GM23338 (cell line): ENCODE measurements at regions not wholly inside any gene's neighbourhood (a gene's known extent, or its start where the extent isn't known, plus 50 kb on each side); places are given as distances from the start of the nearest gene placed in this dataset.

Experiments
- CREB1 ChIP-seq: fragments of 250-450 bp; sonication (Bioruptor Pico); IDR thresholded peaks from 2 replicates; pipeline ENCODE4 v1.5.0; 2020; ENCODE audit warnings: low read depth, mild to moderate bottlenecking, moderate library complexity
- EZH2 ChIP-seq: fragments of 200-600 bp; sonication (generic); IDR thresholded peaks from one replicate; pipeline ENCODE4 v1.8.0; 2017; ENCODE audit warnings: antibody characterized with exemption, mild to moderate bottlenecking, low read depth; ENCODE audit not compliant: unreplicated experiment
- EZH2phosphoT487 ChIP-seq: fragments of 200-600 bp; sonication (generic); IDR thresholded peaks from one replicate; pipeline ENCODE4 v1.8.1; 2018; ENCODE audit warnings: antibody characterized with exemption; ENCODE audit not compliant: unreplicated experiment
- JUNB ChIP-seq: IDR thresholded peaks from one replicate; pipeline ENCODE4 v1.6.1; 2016; ENCODE audit warnings: antibody characterized with exemption; ENCODE audit not compliant: unreplicated experiment
- NANOG ChIP-seq: IDR thresholded peaks from 2 replicates; pipeline ENCODE4 v1.6.1; 2016; ENCODE audit warnings: antibody characterized with exemption, borderline replicate concordance
- POLR2AphosphoS5 ChIP-seq: IDR thresholded peaks from 2 replicates; pipeline ENCODE4 v1.6.1; 2016; ENCODE audit warnings: antibody characterized with exemption, low read depth
- REST ChIP-seq: IDR thresholded peaks from one replicate; pipeline ENCODE4 v1.6.1; 2018; ENCODE audit warnings: antibody characterized with exemption; ENCODE audit not compliant: unreplicated experiment
- STAT1 ChIP-seq: IDR thresholded peaks from one replicate; pipeline ENCODE4 v1.6.1; 2016; ENCODE audit warnings: antibody characterized with exemption; ENCODE audit not compliant: unreplicated experiment
- ZNF114 ChIP-seq: fragments of 250-450 bp; sonication (Bioruptor Pico); IDR thresholded peaks from 2 replicates; pipeline ENCODE4 v1.5.0; 2020; ENCODE audit warnings: mild to moderate bottlenecking, moderate library complexity
- ZNF331 ChIP-seq: fragments of 250-450 bp; sonication (Bioruptor Pico); IDR thresholded peaks from 2 replicates; pipeline ENCODE4 v1.5.0; 2020; ENCODE audit warnings: low read depth, mild to moderate bottlenecking, moderate library complexity
- TF ChIP-seq, protein P1 (sequence below), 2 experiments: fragments of 200-600 bp in 1 of 2; sonication (generic) in 1 of 2; conservative IDR thresholded peaks; 2 replicates each; pipeline versions ENCODE4 v1.5.1 to v1.6.1; 2016 to 2017; ENCODE audit warnings: antibody characterized with exemption in 2 of 2, low read depth in 2 of 2, mild to moderate bottlenecking in 2 of 2, moderate library complexity in 1 of 2
- TF ChIP-seq, protein P2 (sequence below): IDR thresholded peaks from 2 replicates; pipeline ENCODE4 v1.6.1; 2016; ENCODE audit warnings: antibody characterized with exemption

- TF ChIP-seq, protein P1, sequence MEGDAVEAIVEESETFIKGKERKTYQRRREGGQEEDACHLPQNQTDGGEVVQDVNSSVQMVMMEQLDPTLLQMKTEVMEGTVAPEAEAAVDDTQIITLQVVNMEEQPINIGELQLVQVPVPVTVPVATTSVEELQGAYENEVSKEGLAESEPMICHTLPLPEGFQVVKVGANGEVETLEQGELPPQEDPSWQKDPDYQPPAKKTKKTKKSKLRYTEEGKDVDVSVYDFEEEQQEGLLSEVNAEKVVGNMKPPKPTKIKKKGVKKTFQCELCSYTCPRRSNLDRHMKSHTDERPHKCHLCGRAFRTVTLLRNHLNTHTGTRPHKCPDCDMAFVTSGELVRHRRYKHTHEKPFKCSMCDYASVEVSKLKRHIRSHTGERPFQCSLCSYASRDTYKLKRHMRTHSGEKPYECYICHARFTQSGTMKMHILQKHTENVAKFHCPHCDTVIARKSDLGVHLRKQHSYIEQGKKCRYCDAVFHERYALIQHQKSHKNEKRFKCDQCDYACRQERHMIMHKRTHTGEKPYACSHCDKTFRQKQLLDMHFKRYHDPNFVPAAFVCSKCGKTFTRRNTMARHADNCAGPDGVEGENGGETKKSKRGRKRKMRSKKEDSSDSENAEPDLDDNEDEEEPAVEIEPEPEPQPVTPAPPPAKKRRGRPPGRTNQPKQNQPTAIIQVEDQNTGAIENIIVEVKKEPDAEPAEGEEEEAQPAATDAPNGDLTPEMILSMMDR (conservative IDR thresholded peaks at IDR 0.05; ENCODE audit: low read depth in 2 of 2), result no peak
- TF ChIP-seq STAT1 (no peak), REST (no peak), EZH2 (no peak), POLR2AphosphoS5 (no peak), EZH2phosphoT487 (no peak), JUNB (no peak), CREB1 (CRISPR knock-in tag) (no peak), ZNF114 (CRISPR knock-in tag) (no peak), NANOG (no peak), ZNF331 (CRISPR knock-in tag) (no peak)
- TF ChIP-seq, protein P2, sequence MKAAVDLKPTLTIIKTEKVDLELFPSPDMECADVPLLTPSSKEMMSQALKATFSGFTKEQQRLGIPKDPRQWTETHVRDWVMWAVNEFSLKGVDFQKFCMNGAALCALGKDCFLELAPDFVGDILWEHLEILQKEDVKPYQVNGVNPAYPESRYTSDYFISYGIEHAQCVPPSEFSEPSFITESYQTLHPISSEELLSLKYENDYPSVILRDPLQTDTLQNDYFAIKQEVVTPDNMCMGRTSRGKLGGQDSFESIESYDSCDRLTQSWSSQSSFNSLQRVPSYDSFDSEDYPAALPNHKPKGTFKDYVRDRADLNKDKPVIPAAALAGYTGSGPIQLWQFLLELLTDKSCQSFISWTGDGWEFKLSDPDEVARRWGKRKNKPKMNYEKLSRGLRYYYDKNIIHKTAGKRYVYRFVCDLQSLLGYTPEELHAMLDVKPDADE, result no peak
Measured at GRCh38 chr1:221602830-221603229, 139.1 kb downstream of the DUSP10 start.
